ENCODE measurements at regions not wholly inside any gene's neighbourhood (a gene's known extent, or its start where the extent isn't known, plus 50 kb on each side); places are given as distances from the start of the nearest gene placed in this dataset.

GRCh38 chr5:3155046-3155445, 403.6 kb upstream of the IRX2 start:
- ChIA-PET CTCF (ENCODE audit: low intra/inter-chr PET ratio) (no interaction called here), POLR2A (interaction anchor here (0.6 kb wide), 1 partner anchor 162 kb away, joined by 3 read pairs; no protein-coding TSS in a partner anchor)
- no peak overlapping the region for H3K9ac ChIP-seq (ENCODE audit: insufficient read depth in 1 of 2, low read depth in 2 of 2, low read length in 2 of 2)
- no peaks in the 10 kb centered on the region for H4K20me1 ChIP-seq (replicated peaks; ENCODE audit: control insufficient read depth, insufficient read depth, low read length)
- 0% methylated on average over 10 of the region's 10 CpGs for WGBS (ENCODE audit: insufficient coverage, low coverage, missing lambda C conversion rate)
- no peak overlapping the region for H3K4me2 ChIP-seq (ENCODE audit: insufficient read depth, low read length)
- in situ Hi-C loops (cut with MboI) (no loop called here), intact Hi-C loops (cut with micrococcal nuclease) (no loop called here)
- ATAC-seq (no peak), FAIRE-seq (no peak), DNase-seq (ENCODE audit: extremely low read depth in 1 of 4, low spot score in 3 of 4) (no peak)
- TF ChIP-seq POLR2AphosphoS2 (IDR thresholded peaks at IDR 0.05; ENCODE audit: low read length) (no peak), SP1 (CRISPR knock-in tag; IDR thresholded peaks at IDR 0.05) (no peak), ZBTB40 (IDR thresholded peaks at IDR 0.05) (no peak), ZBTB40 (CRISPR knock-in tag; IDR thresholded peaks at IDR 0.05) (no peak), U2AF2 (optimal IDR thresholded peaks at IDR 0.05; ENCODE audit: low read depth, low read length) (no peak), PHB2 (IDR thresholded peaks at IDR 0.05; ENCODE audit: low read depth) (no peak), NR1H2 (CRISPR knock-in tag; IDR thresholded peaks at IDR 0.05) (no peak), MTA1 (IDR thresholded peaks at IDR 0.05; ENCODE audit: borderline replicate concordance) (no peak), ZNF174 (CRISPR knock-in tag; IDR thresholded peaks at IDR 0.05) (no peak), ZNF263 (CRISPR knock-in tag; IDR thresholded peaks at IDR 0.05; ENCODE audit: borderline replicate concordance) (no peak), AFF1 (IDR thresholded peaks at IDR 0.05; ENCODE audit: low read depth in 1 of 2, partially characterized antibody in 2 of 2) (no peak)
- H3K27me3 ChIP-seq (ENCODE audit: control insufficient read depth in 2 of 2, insufficient read depth in 2 of 2, low read length in 2 of 2): peaks cover 0 to 32% of the 10 kb centered on the region in 2 experiments; a peak in 4 of 5 replicates
- no peaks in the 10 kb centered on the region for H3K9me3 ChIP-seq (replicated peaks; ENCODE audit: control insufficient read depth, insufficient read depth, low read depth, low read length)
- H3K9me1 ChIP-seq (ENCODE audit: control insufficient read depth, insufficient read depth, low read length): no peaks in the 10 kb centered on the region
- H3K27ac ChIP-seq (ENCODE audit: extremely low read depth, low read depth, low read length): no peak overlapping the region
- no peaks in the 10 kb centered on the region for H3K36me3 ChIP-seq (ENCODE audit: control insufficient read depth, insufficient read depth, low read length)
- no peak overlapping the region for H3K4me3 ChIP-seq
- BruUV-seq (replicated peaks): no TSS peak
- H3K79me2 ChIP-seq (ENCODE audit: control insufficient read depth, insufficient read depth, low read length): no peaks in the 10 kb centered on the region
- no peaks in the 10 kb centered on the region for H3K4me1 ChIP-seq (replicated peaks in 1 of 2; ENCODE audit: control insufficient read depth in 2 of 2, insufficient read depth in 2 of 2, low read length in 2 of 2)
- no peak overlapping the region for H2AFZ ChIP-seq (ENCODE audit: low read depth, low read length)
